ENCODE measurements at regions not wholly inside any gene's neighbourhood (a gene's known extent, or its start where the extent isn't known, plus 50 kb on each side); places are given as distances from the start of the nearest gene placed in this dataset.

DNA sequence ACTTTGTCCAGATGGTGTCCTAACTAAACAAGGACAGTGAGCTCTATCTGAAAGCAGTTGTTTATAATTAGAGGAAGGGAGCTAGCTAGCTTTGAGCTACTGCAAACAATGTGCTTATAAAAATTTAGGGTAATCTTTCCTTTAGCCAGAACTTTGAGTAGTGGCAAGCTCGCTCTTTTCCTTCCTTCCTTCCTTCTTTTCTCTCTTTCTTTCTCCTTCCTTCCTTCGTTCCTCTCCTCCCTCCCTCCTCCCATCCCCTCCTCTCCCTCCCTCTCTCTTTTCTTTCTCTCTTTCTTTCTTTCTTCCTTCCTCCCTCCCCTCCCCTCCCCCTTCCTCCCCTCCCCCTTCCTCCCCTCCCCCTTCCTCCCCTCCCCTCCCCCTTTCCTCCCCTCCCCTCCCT, 520.1 kb downstream of the INHBA start:
- Mint-ChIP-seq H3K27me3 (ENCODE audit: unreplicated experiment) (peaks cover 4% of the 10 kb centered on the region), H3K36me3 (ENCODE audit: low read depth, unreplicated experiment) (no peaks in the 10 kb centered on the region), H3K4me1 (ENCODE audit: unreplicated experiment) (peaks cover 7% of the 10 kb centered on the region), H3K27ac (ENCODE audit: unreplicated experiment) (no peak overlapping the region), H3K4me3 (ENCODE audit: unreplicated experiment) (no peak overlapping the region), H3K9me3 (ENCODE audit: unreplicated experiment) (no peaks in the 10 kb centered on the region)
- TF ChIP-seq, protein P1, sequence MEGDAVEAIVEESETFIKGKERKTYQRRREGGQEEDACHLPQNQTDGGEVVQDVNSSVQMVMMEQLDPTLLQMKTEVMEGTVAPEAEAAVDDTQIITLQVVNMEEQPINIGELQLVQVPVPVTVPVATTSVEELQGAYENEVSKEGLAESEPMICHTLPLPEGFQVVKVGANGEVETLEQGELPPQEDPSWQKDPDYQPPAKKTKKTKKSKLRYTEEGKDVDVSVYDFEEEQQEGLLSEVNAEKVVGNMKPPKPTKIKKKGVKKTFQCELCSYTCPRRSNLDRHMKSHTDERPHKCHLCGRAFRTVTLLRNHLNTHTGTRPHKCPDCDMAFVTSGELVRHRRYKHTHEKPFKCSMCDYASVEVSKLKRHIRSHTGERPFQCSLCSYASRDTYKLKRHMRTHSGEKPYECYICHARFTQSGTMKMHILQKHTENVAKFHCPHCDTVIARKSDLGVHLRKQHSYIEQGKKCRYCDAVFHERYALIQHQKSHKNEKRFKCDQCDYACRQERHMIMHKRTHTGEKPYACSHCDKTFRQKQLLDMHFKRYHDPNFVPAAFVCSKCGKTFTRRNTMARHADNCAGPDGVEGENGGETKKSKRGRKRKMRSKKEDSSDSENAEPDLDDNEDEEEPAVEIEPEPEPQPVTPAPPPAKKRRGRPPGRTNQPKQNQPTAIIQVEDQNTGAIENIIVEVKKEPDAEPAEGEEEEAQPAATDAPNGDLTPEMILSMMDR (IDR thresholded peaks at IDR 0.05; ENCODE audit: unreplicated experiment), result no peak
- no peak for DNase-seq (ENCODE audit: low spot score)

GRCh38 chr7:41175435-41175834, 527.5 kb downstream of the INHBA start:
- Mint-ChIP-seq H3K27me3 (ENCODE audit: unreplicated experiment) (no peaks in the 10 kb centered on the region), H3K4me3 (ENCODE audit: unreplicated experiment) (no peak overlapping the region), H3K9me3 (ENCODE audit: unreplicated experiment) (no peaks in the 10 kb centered on the region), H3K4me1 (ENCODE audit: unreplicated experiment) (peaks cover 7% of the 10 kb centered on the region), H3K27ac (ENCODE audit: unreplicated experiment) (no peak overlapping the region), H3K36me3 (ENCODE audit: low read depth, unreplicated experiment) (no peaks in the 10 kb centered on the region)
- DNase-seq (ENCODE audit: low spot score), result no peak
- TF ChIP-seq, protein P1 (IDR thresholded peaks at IDR 0.05; ENCODE audit: unreplicated experiment), result no peak

- Mint-ChIP-seq H3K27ac (ENCODE audit: unreplicated experiment) (no peak overlapping the region), H3K36me3 (ENCODE audit: low read depth, unreplicated experiment) (no peaks in the 10 kb centered on the region), H3K4me1 (ENCODE audit: unreplicated experiment) (peaks cover 7% of the 10 kb centered on the region), H3K9me3 (ENCODE audit: unreplicated experiment) (no peaks in the 10 kb centered on the region), H3K27me3 (ENCODE audit: unreplicated experiment) (no peaks in the 10 kb centered on the region), H3K4me3 (ENCODE audit: unreplicated experiment) (no peak overlapping the region)
- DNase-seq (ENCODE audit: low spot score), result no peak
- TF ChIP-seq, protein P1 (IDR thresholded peaks at IDR 0.05; ENCODE audit: unreplicated experiment), result no peak
Measured at GRCh38 chr7:41174521-41174920, 528.4 kb downstream of the INHBA start.

DNA sequence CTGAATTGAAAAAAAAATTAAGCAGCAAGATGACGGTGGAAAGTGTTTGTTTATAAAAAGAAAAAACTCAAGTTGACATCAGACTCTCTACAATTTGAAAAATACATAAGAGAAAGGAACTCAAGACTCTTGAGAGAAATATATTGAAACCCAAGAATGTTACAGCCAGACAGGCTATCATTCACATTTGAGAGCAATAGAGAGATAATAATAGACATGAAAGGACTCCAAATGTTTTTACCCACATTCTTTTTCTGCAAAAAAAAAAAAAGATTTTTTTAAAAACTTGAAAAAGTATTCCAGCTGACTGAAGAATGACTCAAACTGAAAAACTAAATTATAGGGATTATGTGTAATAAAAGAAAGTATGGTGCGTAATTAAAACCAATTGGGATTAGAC, 532.4 kb downstream of the INHBA start:
- Mint-ChIP-seq H3K36me3 (ENCODE audit: low read depth, unreplicated experiment) (no peaks in the 10 kb centered on the region), H3K27ac (ENCODE audit: unreplicated experiment) (no peak overlapping the region), H3K4me3 (ENCODE audit: unreplicated experiment) (no peak overlapping the region), H3K27me3 (ENCODE audit: unreplicated experiment) (peaks cover 2% of the 10 kb centered on the region), H3K9me3 (ENCODE audit: unreplicated experiment) (no peaks in the 10 kb centered on the region), H3K4me1 (ENCODE audit: unreplicated experiment) (no peaks in the 10 kb centered on the region)
- no peak for DNase-seq (ENCODE audit: low spot score)
- TF ChIP-seq, protein P1 (IDR thresholded peaks at IDR 0.05; ENCODE audit: unreplicated experiment), result no peak

DNA sequence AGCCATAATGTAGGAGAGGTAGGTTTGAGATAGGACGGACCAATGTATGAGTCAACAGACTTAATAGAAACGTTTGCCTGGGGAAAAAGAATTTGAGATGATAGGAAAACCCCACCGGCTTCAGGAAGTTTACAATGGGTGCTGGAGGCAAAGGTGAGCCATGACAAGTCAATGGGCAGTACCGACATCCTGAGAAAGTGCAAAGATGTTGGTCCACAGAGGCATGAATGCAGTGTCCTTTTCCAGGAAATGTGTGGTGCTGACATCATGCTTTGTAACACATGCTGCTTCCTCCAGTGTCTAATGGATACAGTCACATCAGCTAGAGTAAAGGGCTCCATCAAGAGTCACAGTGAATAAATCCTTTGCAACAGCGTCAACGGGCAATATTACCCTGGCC, 533.6 kb downstream of the INHBA start:
- no peak for DNase-seq (ENCODE audit: low spot score)
- Mint-ChIP-seq H3K4me3 (ENCODE audit: unreplicated experiment) (no peak overlapping the region), H3K27me3 (ENCODE audit: unreplicated experiment) (peaks cover 2% of the 10 kb centered on the region), H3K36me3 (ENCODE audit: low read depth, unreplicated experiment) (no peaks in the 10 kb centered on the region), H3K4me1 (ENCODE audit: unreplicated experiment) (no peaks in the 10 kb centered on the region), H3K9me3 (ENCODE audit: unreplicated experiment) (no peaks in the 10 kb centered on the region), H3K27ac (ENCODE audit: unreplicated experiment) (no peak overlapping the region)
- TF ChIP-seq, protein P1 (IDR thresholded peaks at IDR 0.05; ENCODE audit: unreplicated experiment), result no peak
